ENCODE measurements at regions not wholly inside any gene's neighbourhood (a gene's known extent, or its start where the extent isn't known, plus 50 kb on each side); places are given as distances from the start of the nearest gene placed in this dataset.

- no peak for TF ChIP-seq CTCF (conservative IDR thresholded peaks at IDR 0.05; ENCODE audit: low read depth, low read length)
- no peak for TF ChIP-seq EZH2phosphoT487 (IDR thresholded peaks at IDR 0.05; ENCODE audit: borderline replicate concordance, low read length)
These were observed 200.0 kb upstream of the TCF21 start for GRCh38 chr6:133688705-133689492.

Measured in PC-3 (cell line).